GM12878 (cell line): ENCODE measurements at regions not wholly inside any gene's neighbourhood (a gene's known extent, or its start where the extent isn't known, plus 50 kb on each side); places are given as distances from the start of the nearest gene placed in this dataset.

Experiments used
- ATAC-seq: fragments of 200-7000 bp; cut with Tn5 transposase; 3 replicates; pipeline ENCODE4 v1.9.1; 2020; ENCODE audit warnings: mild to moderate bottlenecking, moderate library complexity
- BruUV-seq: library from RNA; stranded (reverse); fragments of 400-500 nt; replicated peaks from 2 replicates; lab custom pipeline; 2021; lab: Mats Ljungman, UMichigan
- CTCF ChIA-PET: fragments of 300-600 bp; sonication (Branson Sonifier 250); formaldehyde crosslinking; extraction: SDS; loops from one replicate; lab custom pipeline; 2021; ENCODE audit warnings: inconsistent platforms; lab: Yijun Ruan, JAX
- POLR2A ChIA-PET: fragments of 350-600 bp; formaldehyde crosslinking; extraction: SDS; loops from one replicate; lab custom pipeline; 2021; ENCODE audit warnings: inconsistent platforms; lab: Charles Lee
- RAD21 ChIA-PET: fragments of 300-600 bp; sonication (Branson Sonifier 250); formaldehyde crosslinking; loops from one replicate; lab custom pipeline; 2023; ENCODE audit warnings: antibody characterized with exemption; ENCODE audit not compliant: unreplicated experiment; lab: Charles Lee
- SMC1A ChIA-PET: fragments of 300-600 bp; sonication (Branson Sonifier 250); formaldehyde crosslinking; loops from one replicate; lab custom pipeline; 2023; ENCODE audit not compliant: unreplicated experiment, uncharacterized antibody; lab: Charles Lee
- DNase-seq: peaks from one replicate; pipeline ENCODE4 v3.0.0-alpha.2; 2011; ENCODE audit warnings: low read depth, low spot score
- FAIRE-seq: peaks from 3 replicates; lab custom pipeline; 2011; peaks lifted over from hg19 to GRCh38; lab: Jason Lieb, UNC
- H2AFZ ChIP-seq: 2 replicates; pipeline ENCODE4 v1.6.0; 2011; ENCODE audit warnings: low read depth, low read length, control low read depth; ENCODE audit not compliant: control insufficient read depth
- H3K27ac ChIP-seq: 2 replicates; pipeline ENCODE4 v1.5.1; 2011; ENCODE audit warnings: control low read depth; ENCODE audit not compliant: control insufficient read depth, insufficient read depth
- H3K27me3 ChIP-seq, 2 experiments: replicated peaks in 1 of 2; 2 replicates each; pipeline versions ENCODE4 v1.6.0 to v1.6.1; 2011; ENCODE audit warnings: low read length in 1 of 2; ENCODE audit not compliant: control insufficient read depth in 2 of 2, insufficient read depth in 2 of 2
- H3K36me3 ChIP-seq, 2 experiments: 2 replicates each; pipeline ENCODE4 v1.5.1; 2011; ENCODE audit warnings: low read length in 1 of 2; ENCODE audit not compliant: control insufficient read depth in 2 of 2, insufficient read depth in 2 of 2
- H3K4me1 ChIP-seq: 2 replicates; pipeline ENCODE4 v1.6.1; 2011; ENCODE audit warnings: mild to moderate bottlenecking, low read length, moderate library complexity, mixed read lengths; ENCODE audit not compliant: control insufficient read depth, insufficient read depth
- H3K4me2 ChIP-seq: 2 replicates; pipeline ENCODE4 v1.6.0; 2011; ENCODE audit warnings: control low read depth; ENCODE audit not compliant: control insufficient read depth, insufficient read depth
- H3K4me3 ChIP-seq: fragments of 200-600 bp; sonication (generic); 2 replicates; pipeline ENCODE4 v1.5.1; 2016
- H3K79me2 ChIP-seq: 2 replicates; pipeline ENCODE4 v1.6.0; 2011; ENCODE audit warnings: low read length; ENCODE audit not compliant: control insufficient read depth, insufficient read depth
- H3K9ac ChIP-seq: 2 replicates; pipeline ENCODE4 v1.8.0; 2011; ENCODE audit warnings: low read length, control low read depth, mixed read lengths; ENCODE audit not compliant: control insufficient read depth, insufficient read depth
- H3K9me3 ChIP-seq: replicated peaks from 3 replicates; pipeline ENCODE4 v1.5.1; 2011; ENCODE audit warnings: mild to moderate bottlenecking, low read length; ENCODE audit not compliant: control insufficient read depth, insufficient read depth
- H4K20me1 ChIP-seq: 2 replicates; pipeline ENCODE4 v1.6.0; 2011; ENCODE audit not compliant: control insufficient read depth, insufficient read depth
- CBX5 ChIP-seq: sonication (generic); IDR thresholded peaks from 2 replicates; pipeline ENCODE4 v1.6.1; 2016; ENCODE audit warnings: low read depth, moderate library complexity, mild to moderate bottlenecking, inconsistent platforms
- ETV6 ChIP-seq, 2 experiments: fragments of 450-650 bp in 1 of 2; IDR thresholded peaks in 1 of 2; conservative IDR thresholded peaks in 1 of 2; 2 replicates each; pipeline ENCODE4 v1.6.1; 2014; ENCODE audit warnings: antibody characterized with exemption in 1 of 2, borderline replicate concordance in 1 of 2, low read depth in 1 of 2, mild to moderate bottlenecking in 1 of 2, moderate library complexity in 1 of 2
- MYC ChIP-seq: IDR thresholded peaks from 2 replicates; pipeline ENCODE4 v1.6.1; 2011; ENCODE audit warnings: mild to moderate bottlenecking, low read length, moderate library complexity, inconsistent platforms; ENCODE audit not compliant: insufficient read depth, insufficient replicate concordance, insufficient read length, severe bottlenecking
- NFIC ChIP-seq: IDR thresholded peaks from 2 replicates; pipeline ENCODE4 v1.6.1; 2012; ENCODE audit warnings: low read depth, mild to moderate bottlenecking, inconsistent platforms, low read length, moderate library complexity
- RUNX3 ChIP-seq: IDR thresholded peaks from 2 replicates; pipeline ENCODE4 v1.6.1; 2012; ENCODE audit warnings: low read length, inconsistent platforms
- SIN3A ChIP-seq: IDR thresholded peaks from 2 replicates; pipeline ENCODE4 v1.6.1; 2012; ENCODE audit warnings: low read depth, low read length, improper control_type of control experiment
- ZNF274 ChIP-seq: IDR thresholded peaks from one replicate; pipeline ENCODE4 v1.8.0; 2011; ENCODE audit not compliant: insufficient read length, insufficient read depth
- WGBS: methylation state at CpG from one replicate; pipeline ENCODE4 v1.1.6; 2016; ENCODE audit warnings: low lambda C conversion rate; ENCODE audit not compliant: insufficient replicate concordance, insufficient coverage; ENCODE audit errors: missing lambda C conversion rate; 5-methylcytosine and 5-hydroxymethylcytosine counted together
- in situ Hi-C: fragments of 300-500 bp; cut with MboI; formaldehyde crosslinking; loops from 9 replicates; pipeline ENCODE4 v1.14.3; 2018; ENCODE audit warnings: mixed read lengths
- intact Hi-C: fragments of 100-400 bp; cut with micrococcal nuclease; formaldehyde crosslinking; loops from one replicate; pipeline ENCODE4 v1.14.2; 2022; ENCODE audit not compliant: unreplicated experiment

DNA sequence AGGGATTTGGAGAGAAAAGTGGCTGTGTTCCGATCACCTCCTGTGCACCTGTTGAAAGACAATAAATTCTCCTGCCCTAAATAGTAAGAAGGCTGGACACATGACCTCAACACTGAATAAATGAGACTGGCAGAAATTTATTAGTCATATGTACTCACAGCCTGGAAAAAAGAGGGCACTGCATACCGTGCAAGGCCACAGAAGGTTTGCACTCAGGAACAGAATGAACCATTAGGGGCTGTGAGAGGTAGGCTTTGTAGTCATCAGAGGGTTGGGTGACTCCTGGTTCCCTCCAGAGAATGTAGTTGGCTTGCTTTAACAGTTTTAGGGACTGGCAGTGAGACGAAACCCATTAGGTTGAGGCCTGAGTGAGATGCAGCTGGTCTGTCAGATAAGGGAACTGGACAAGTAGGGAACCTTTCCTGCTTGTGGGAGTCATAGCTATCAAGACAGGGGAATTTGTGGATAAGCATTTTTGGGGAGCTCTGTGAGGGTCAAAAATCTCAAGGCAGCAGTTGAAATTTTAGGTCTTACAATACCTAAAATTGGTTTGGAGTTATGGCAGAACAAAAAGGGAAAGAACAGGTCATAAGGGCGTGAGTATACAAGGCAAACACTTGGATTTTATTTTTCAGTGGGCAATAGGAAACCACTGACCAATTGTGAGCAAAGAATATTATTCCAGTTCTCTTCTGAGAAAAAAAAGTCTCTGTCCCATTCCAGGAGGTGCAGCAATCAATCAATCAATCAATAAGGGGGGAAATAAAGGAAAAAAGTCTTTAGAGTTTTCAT, 67.9 kb upstream of the BTN3A2 start:
- WGBS, result 83% methylated on average over 4 of the region's 4 CpGs
- CTCF ChIA-PET, result interaction anchor here (1.8 kb wide), 1 partner anchor 39 kb away, joined by 6 read pairs; no protein-coding TSS in a partner anchor
- H3K27me3 ChIP-seq, result no peaks in the 10 kb centered on the region
- H3K27ac ChIP-seq, result no peak overlapping the region
- H3K9me3 ChIP-seq, result no peaks in the 10 kb centered on the region
- SMC1A ChIA-PET, result interaction anchor here (0.9 to 1.1 kb wide), 2 partner anchors 12 to 13 kb away, joined by 3 to 4 read pairs; a partner anchor contains a TSS
- no peak overlapping the region for H3K4me2 ChIP-seq
- no peak for DNase-seq
- BruUV-seq, result no TSS peak
- FAIRE-seq, result no peak
- H3K9ac ChIP-seq, result no peak overlapping the region
- H3K79me2 ChIP-seq, result no peaks in the 10 kb centered on the region
- RAD21 ChIA-PET, result no interaction called here
- TF ChIP-seq ZNF274 (no peak), CBX5 (no peak), RUNX3 (no peak), SIN3A (no peak), NFIC (no peak), ETV6 (conservative IDR thresholded peaks at IDR 0.05 in 1 of 2, IDR thresholded peaks at IDR 0.05 in 1 of 2; ENCODE audit: borderline replicate concordance in 1 of 2, low read depth in 1 of 2) (no peak), MYC (no peak)
- no peaks in the 10 kb centered on the region for H4K20me1 ChIP-seq
- in situ Hi-C loops (no loop called here), intact Hi-C loops (no loop called here)
- H3K4me3 ChIP-seq, result no peak overlapping the region
- POLR2A ChIA-PET, result no interaction called here
- H3K36me3 ChIP-seq, result no peaks in the 10 kb centered on the region
- H3K4me1 ChIP-seq, result peaks cover 8% of the 10 kb centered on the region
- ATAC-seq, result peak; percentile 23; the same call in 1 of the 3 replicates
- no peak overlapping the region for H2AFZ ChIP-seq
